T-cell (primary cell): ENCODE measurements at regions not wholly inside any gene's neighbourhood (a gene's known extent, or its start where the extent isn't known, plus 50 kb on each side); places are given as distances from the start of the nearest gene placed in this dataset.

ENCODE experiments used
- ATAC-seq, 4 experiments: fragments of 200-7000 bp in 3 of 4; fragments of 150-1000 bp in 1 of 4; cut with Tn5 transposase; replicated peaks in 1 of 4; 1 replicate in 3 of 4; 2 replicates in 1 of 4; pipeline ENCODE4 v1.10.0; 2021; ENCODE audit warnings: moderate library complexity in 3 of 4, mild to moderate bottlenecking in 2 of 4, moderate number of reproducible peaks in 1 of 4
- CTCF ChIA-PET, 2 donors: fragments of 300-600 bp; sonication (Branson Sonifier 250); formaldehyde crosslinking; loops; one replicate each; lab custom pipeline; 2022; ENCODE audit warnings: antibody characterized with exemption in 2 of 2; lab: Charles Lee
- POLR2A ChIA-PET, 2 donors: fragments of 300-600 bp; sonication (Branson Sonifier 250); formaldehyde crosslinking; loops; one replicate each; lab custom pipeline; 2022; ENCODE audit warnings: antibody characterized with exemption in 2 of 2; lab: Charles Lee
- DNase-seq, 35 experiments: peaks; one replicate each; pipeline versions ENCODE4 v3.0.0 to v3.0.0-alpha.2; 2013 to 2023
- H3K27ac ChIP-seq: one replicate; pipeline ENCODE4 v1.5.1; 2013; ENCODE audit warnings: low read length
- H3K27me3 ChIP-seq, 2 experiments: replicated peaks in 1 of 2; 1 replicate in 1 of 2; 2 replicates in 1 of 2; pipeline versions ENCODE4 v1.6.1 to v1.7.0; 2013; ENCODE audit warnings: low read length in 1 of 2, mixed read lengths in 1 of 2; ENCODE audit not compliant: control insufficient read depth in 2 of 2, insufficient read depth in 2 of 2; ENCODE audit errors: extremely low read depth in 1 of 2
- H3K36me3 ChIP-seq, 2 donors: 1 replicate in 1 of 2; 2 replicates in 1 of 2; pipeline versions ENCODE4 v1.6.1 to v1.7.0; 2013; ENCODE audit warnings: low read length in 1 of 2; ENCODE audit not compliant: control insufficient read depth in 2 of 2, insufficient read depth in 1 of 2; ENCODE audit errors: extremely low read depth in 1 of 2
- H3K4me1 ChIP-seq, 2 experiments: 1 replicate in 1 of 2; 2 replicates in 1 of 2; pipeline versions ENCODE4 v1.6.1 to v1.7.0; 2013; ENCODE audit warnings: low read length in 2 of 2, mixed read lengths in 1 of 2; ENCODE audit not compliant: insufficient read depth in 2 of 2, control insufficient read depth in 1 of 2; ENCODE audit errors: extremely low read depth in 1 of 2
- H3K4me3 ChIP-seq, 2 donors: 1 replicate in 1 of 2; 2 replicates in 1 of 2; pipeline versions ENCODE4 v1.5.1 to v1.7.0; 2013; ENCODE audit warnings: mild to moderate bottlenecking in 2 of 2, low read length in 1 of 2, moderate library complexity in 1 of 2; ENCODE audit not compliant: control insufficient read depth in 1 of 2; ENCODE audit errors: extremely low read depth in 1 of 2
- H3K9me3 ChIP-seq: 2 replicates; pipeline ENCODE4 v1.7.0; 2013
- H3K27ac Mint-ChIP-seq, 2 donors: one replicate each; pipeline ENCODE4 v1.8.0; 2020 to 2021; ENCODE audit warnings: mild to moderate bottlenecking in 2 of 2, mixed read lengths in 2 of 2
- H3K27me3 Mint-ChIP-seq, 2 donors: one replicate each; pipeline ENCODE4 v1.8.0; 2021 to 2022; ENCODE audit warnings: mixed read lengths in 2 of 2
- H3K36me3 Mint-ChIP-seq: one replicate; pipeline ENCODE4 v1.8.0; 2021; ENCODE audit warnings: mixed read lengths
- H3K4me1 Mint-ChIP-seq, 3 donors: one replicate each; pipeline ENCODE4 v1.8.0; 2020 to 2022; ENCODE audit warnings: mixed read lengths in 3 of 3, mild to moderate bottlenecking in 1 of 3
- H3K4me3 Mint-ChIP-seq, 3 donors: one replicate each; pipeline ENCODE4 v1.8.0; 2020 to 2022; ENCODE audit warnings: mild to moderate bottlenecking in 3 of 3, mixed read lengths in 3 of 3, moderate library complexity in 3 of 3
- H3K9me3 Mint-ChIP-seq, 3 donors: one replicate each; pipeline ENCODE4 v1.8.0; 2020 to 2022; ENCODE audit warnings: mixed read lengths in 3 of 3
- WGBS: methylation state at CpG from one replicate; pipeline ENCODE4 v1.1.5; 2013; ENCODE audit warnings: missing lambda C conversion rate; ENCODE audit not compliant: insufficient coverage; 5-methylcytosine and 5-hydroxymethylcytosine counted together

DNA sequence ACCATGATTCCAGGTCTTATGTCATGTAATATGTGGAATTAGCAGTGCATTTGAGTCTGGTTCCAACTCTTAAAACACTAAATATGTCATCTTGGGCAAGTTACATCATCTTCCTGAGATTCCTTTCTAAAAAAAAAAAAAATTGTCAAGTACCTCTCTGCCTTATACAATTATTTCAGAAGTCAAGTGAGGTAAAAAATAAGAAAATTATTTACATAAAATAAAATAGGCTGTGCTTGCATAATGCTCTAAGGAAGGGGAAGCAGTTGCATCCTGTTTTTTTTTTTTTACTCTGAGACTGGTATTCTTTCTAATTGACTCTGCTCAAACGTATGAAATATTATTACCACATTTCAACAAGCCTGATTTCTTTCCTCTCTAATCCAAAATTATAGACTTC, 55.1 kb upstream of the SEMA3A start:
- H3K4me1 Mint-ChIP-seq: peaks cover 0 to 4% (median 0%) of the 10 kb centered on the region in 3 donors
- CTCF ChIA-PET: no interaction called here

DNA sequence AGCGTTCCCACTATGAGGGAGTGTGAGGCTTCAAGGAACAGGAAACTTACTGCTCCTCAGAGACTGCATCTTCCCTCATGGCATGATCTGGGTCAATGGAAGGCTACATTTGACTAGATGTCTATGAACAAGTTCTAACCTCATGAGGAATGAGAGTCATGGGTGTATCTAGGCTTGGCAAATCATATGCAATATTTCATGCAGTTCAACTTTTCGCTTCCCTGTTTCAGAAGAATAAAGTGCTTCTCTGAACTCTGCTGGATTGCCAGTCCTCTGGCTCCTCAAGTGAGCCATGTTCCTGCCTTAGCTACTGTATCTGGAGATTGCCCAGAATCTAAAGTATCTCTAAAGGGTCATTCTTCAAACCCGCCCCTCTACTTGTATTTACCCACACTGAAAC, 54.3 kb upstream of the SEMA3A start:
- Histone ChIP-seq H3K4me1 (no peaks in the 10 kb centered on the region), H3K4me3 (no peak overlapping the region), H3K9me3 (no peaks in the 10 kb centered on the region), H3K27ac (no peak overlapping the region), H3K27me3 (no peaks in the 10 kb centered on the region), H3K36me3 (no peaks in the 10 kb centered on the region)
- no peak overlapping the region for H3K27ac Mint-ChIP-seq
- CTCF ChIA-PET: no interaction called here
- H3K4me3 Mint-ChIP-seq: no peak overlapping the region
- no peak for DNase-seq
- ATAC-seq: no peak
- H3K4me1 Mint-ChIP-seq: peaks cover 0 to under 1% (median 0%) of the 10 kb centered on the region in 3 donors
- WGBS: 94% methylated on average over 2 of the region's 3 CpGs
- peaks cover 0 to 3% of the 10 kb centered on the region in 2 donors for H3K27me3 Mint-ChIP-seq
- peaks cover 4 to 11% (median 9%) of the 10 kb centered on the region in 3 donors for H3K9me3 Mint-ChIP-seq
- H3K36me3 Mint-ChIP-seq: no peaks in the 10 kb centered on the region
- POLR2A ChIA-PET: no interaction called here

More for the DNA sequence above, 55.1 kb upstream of the SEMA3A start:
- no peak for ATAC-seq
- Mint-ChIP-seq H3K4me3 (no peak overlapping the region), H3K27ac (no peak overlapping the region), H3K27me3 (peaks cover 0 to 3% of the 10 kb centered on the region in 2 donors), H3K9me3 (peaks cover 3 to 6% (median 3%) of the 10 kb centered on the region in 3 donors), H3K36me3 (no peaks in the 10 kb centered on the region)
- H3K27me3 ChIP-seq: no peaks in the 10 kb centered on the region
- no peaks in the 10 kb centered on the region for H3K9me3 ChIP-seq
- H3K4me1 ChIP-seq: no peaks in the 10 kb centered on the region
- no peaks in the 10 kb centered on the region for H3K36me3 ChIP-seq
- no peak overlapping the region for H3K4me3 ChIP-seq
- no peak overlapping the region for H3K27ac ChIP-seq
- no peak for DNase-seq
- POLR2A ChIA-PET: no interaction called here
- WGBS: no CpG with 5 or more reads among the region's 1 CpG

DNA sequence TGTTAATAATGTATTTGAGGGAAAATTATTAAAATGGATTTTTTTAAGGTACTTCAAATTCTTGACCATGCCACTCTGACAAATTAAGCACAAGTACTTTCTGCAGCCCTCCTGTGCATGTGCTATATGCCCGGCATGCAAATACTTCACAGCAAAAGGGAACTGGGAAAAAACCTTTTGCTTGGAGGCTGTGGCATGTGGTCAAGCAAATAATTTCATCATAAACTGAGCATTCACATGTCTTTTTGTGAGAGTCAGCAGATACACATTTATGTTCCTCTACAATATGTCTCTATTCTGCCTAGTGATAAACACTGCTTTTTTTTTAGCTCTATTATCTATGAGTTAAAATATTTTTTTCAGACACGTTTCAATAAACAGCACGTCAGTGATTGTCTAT, 53.7 kb upstream of the SEMA3A start:
- H3K36me3 Mint-ChIP-seq: no peaks in the 10 kb centered on the region

DNA sequence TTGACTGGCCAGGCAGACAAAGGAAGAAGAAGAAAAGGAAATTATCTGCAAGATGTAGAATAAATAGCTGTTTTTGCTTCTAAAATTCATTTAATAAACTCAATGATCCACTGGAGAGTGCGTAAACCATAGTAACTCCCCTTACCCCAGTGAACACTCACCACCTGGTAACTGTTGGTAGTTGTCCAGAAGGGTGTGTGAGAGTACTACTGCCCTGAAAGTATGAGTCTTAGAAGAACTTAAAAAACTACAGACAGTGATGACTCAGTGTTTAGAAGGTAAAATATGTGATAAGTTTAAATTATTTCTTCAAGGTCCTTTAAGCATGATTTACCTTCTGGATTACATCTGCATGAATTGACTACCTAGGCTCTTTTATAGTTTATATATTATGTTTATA, 53.0 kb upstream of the SEMA3A start:
- H3K27me3 ChIP-seq: no peaks in the 10 kb centered on the region
- no peaks in the 10 kb centered on the region for H3K36me3 Mint-ChIP-seq
- CTCF ChIA-PET: no interaction called here
- H3K27me3 Mint-ChIP-seq: peaks cover 0 to 3% of the 10 kb centered on the region in 2 donors
- no peak for ATAC-seq
- no peaks in the 10 kb centered on the region for H3K4me1 Mint-ChIP-seq
- no peak overlapping the region for H3K4me3 Mint-ChIP-seq
- H3K4me3 ChIP-seq: no peak overlapping the region
- no peaks in the 10 kb centered on the region for H3K4me1 ChIP-seq
- no peak for DNase-seq
- no peaks in the 10 kb centered on the region for H3K9me3 ChIP-seq
- no peak overlapping the region for H3K27ac Mint-ChIP-seq
- POLR2A ChIA-PET: interaction anchor here in 1 of 2 donors (0.5 kb wide), 1 partner anchor 470 kb away, joined by 7 read pairs; no protein-coding TSS in a partner anchor
- no CpG with 5 or more reads among the region's 1 CpG for WGBS
- no peaks in the 10 kb centered on the region for H3K36me3 ChIP-seq
- peaks cover 13 to 22% (median 20%) of the 10 kb centered on the region in 3 donors for H3K9me3 Mint-ChIP-seq
- H3K27ac ChIP-seq: no peak overlapping the region

More for the DNA sequence above, 53.7 kb upstream of the SEMA3A start:
- no peaks in the 10 kb centered on the region for H3K4me1 Mint-ChIP-seq
- ChIA-PET POLR2A (no interaction called here), CTCF (interaction anchor here in 1 of 2 donors (0.6 kb wide), 1 partner anchor 34 kb away, joined by 3 read pairs; no protein-coding TSS in a partner anchor)
- no peak for DNase-seq
- no peak overlapping the region for H3K4me3 Mint-ChIP-seq
- ATAC-seq: no peak
- H3K9me3 Mint-ChIP-seq: peaks cover 10 to 17% (median 14%) of the 10 kb centered on the region in 3 donors
- no peaks in the 10 kb centered on the region for H3K27me3 ChIP-seq
- 80% methylated on average over 1 of the region's 3 CpGs for WGBS
- peaks cover 0 to 3% of the 10 kb centered on the region in 2 donors for H3K27me3 Mint-ChIP-seq
- no peaks in the 10 kb centered on the region for H3K36me3 ChIP-seq
- H3K9me3 ChIP-seq: no peaks in the 10 kb centered on the region
- no peaks in the 10 kb centered on the region for H3K4me1 ChIP-seq
- H3K27ac ChIP-seq: no peak overlapping the region
- H3K27ac Mint-ChIP-seq: no peak overlapping the region
- no peak overlapping the region for H3K4me3 ChIP-seq

DNA sequence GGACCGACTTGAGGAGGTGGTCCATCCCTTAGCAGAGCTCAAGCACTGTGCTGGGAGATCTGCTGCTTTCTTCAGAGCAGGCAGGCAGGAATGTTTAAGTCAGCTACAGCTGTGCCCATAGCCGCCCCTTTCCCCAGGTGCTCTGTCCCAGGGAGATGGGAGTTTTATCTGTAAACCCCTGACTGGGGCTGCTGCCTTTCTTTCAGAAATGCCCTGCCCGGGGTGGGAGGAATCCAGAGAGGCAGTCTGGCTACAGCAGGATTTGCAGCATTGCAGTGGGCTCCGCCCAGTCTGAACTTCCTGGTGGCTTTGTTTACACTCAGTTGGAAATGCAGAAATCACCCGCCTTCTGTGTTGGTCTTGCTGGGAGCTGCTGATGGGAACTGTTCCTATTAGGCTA, 51.2 kb upstream of the SEMA3A start:
- ATAC-seq: no peak
- Histone ChIP-seq H3K4me3 (no peak overlapping the region), H3K4me1 (no peaks in the 10 kb centered on the region), H3K9me3 (no peaks in the 10 kb centered on the region), H3K27ac (no peak overlapping the region), H3K36me3 (no peaks in the 10 kb centered on the region), H3K27me3 (no peaks in the 10 kb centered on the region)
- WGBS: 66% methylated on average over 3 of the region's 5 CpGs
- POLR2A ChIA-PET: no interaction called here
- Mint-ChIP-seq H3K27me3 (no peaks in the 10 kb centered on the region), H3K4me3 (no peak overlapping the region), H3K9me3 (peaks cover 20 to 29% (median 22%) of the 10 kb centered on the region in 3 donors), H3K4me1 (no peaks in the 10 kb centered on the region), H3K27ac (no peak overlapping the region), H3K36me3 (no peaks in the 10 kb centered on the region)
- CTCF ChIA-PET: no interaction called here
- DNase-seq: no peak
